Activated CD4-positive, alpha-beta T cell treated with anti-CD3 and anti-CD28 coated beads for 4 hours (primary cell): ENCODE measurements at regions not wholly inside any gene's neighbourhood (a gene's known extent, or its start where the extent isn't known, plus 50 kb on each side); places are given as distances from the start of the nearest gene placed in this dataset.
A peak's percentile ranks its signal among the peaks of the same experiment; 100 is the strongest.

ENCODE experiments used
- DNase-seq, 2 donors: peaks; one replicate each; pipeline ENCODE4 v3.0.0-alpha.2; 2020

DNA sequence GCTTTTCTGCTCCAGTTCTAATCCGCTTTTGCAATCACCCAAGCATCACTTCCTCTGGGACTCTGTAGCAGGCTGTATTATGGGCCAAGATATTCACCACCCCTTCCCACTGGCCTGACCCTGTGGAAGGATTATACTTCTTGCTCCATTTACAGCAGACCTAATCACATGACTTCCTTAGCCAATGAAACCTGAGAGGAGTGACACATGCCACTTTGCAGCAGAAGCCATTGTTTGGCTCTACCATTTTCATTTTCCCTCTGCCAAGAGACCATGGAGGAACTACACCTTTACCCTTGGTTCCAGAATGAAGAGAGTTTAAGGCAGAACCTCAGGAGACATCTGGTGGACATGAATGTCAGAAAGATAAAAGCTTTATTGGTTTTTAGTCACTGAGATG, 134.9 kb upstream of the HSD17B12 start:
- DNase-seq = no peak

DNA sequence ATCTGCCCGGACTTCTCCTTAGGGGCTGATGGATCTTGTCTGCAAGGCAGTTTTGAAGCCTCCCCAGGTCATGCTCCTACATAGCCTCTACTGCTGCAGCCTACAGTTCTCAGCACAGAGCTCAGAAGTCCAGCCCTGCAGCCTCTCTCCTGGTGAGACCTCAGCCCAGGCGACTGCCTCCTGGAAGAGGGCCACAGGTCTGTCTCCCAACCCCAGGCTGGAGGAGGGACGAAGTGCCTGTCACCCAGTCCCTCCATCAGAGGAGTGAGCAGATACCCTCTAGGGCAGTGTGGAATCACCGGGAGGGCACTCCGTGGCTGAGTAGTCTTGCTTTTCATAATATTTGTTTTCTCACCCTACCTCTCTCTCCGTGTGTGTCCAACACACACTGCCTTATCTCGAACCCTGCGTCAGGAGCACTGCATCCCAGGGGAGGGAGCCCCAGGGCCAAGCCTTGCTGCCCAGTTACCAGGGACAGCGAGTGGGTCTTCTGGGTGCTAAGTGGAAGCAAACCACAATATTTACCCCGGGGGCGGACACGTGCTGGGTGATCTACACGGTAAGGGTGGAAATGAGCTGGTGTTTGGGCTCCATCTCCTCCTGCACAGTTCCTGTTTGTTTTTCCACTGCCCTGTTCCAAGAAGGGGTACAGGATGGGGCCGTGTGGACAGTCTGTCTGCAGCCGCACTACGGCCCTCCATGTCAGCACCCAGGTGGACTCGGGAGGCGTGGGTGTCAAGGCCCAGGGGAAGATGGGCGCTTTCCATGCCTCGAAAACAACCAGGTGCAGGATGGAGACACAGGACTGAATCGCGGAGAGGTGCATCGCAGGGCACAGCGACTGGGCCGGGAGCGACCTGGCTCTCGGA, 133.7 kb upstream of the HSD17B12 start:
- DNase-seq = no peak

DNA sequence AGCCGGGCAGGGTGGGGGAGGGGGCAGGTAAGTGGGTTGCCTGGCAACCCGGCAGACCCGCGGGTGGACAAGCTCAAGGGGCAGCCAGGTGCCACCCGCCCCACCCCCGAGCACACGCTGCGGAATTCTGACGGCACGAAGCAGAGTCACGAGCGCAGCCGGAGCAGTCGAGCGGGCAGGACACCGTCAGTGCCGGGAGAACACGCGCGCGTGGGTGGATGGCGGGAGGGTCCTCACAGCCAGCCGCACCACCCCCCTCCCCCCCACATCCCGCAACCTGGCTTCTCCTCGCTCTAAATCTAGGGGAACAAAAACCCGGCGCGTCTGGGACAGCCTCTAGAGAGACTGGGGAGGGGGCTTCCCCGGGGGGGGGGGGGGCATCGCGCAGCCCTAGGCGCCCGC, 133.1 kb upstream of the HSD17B12 start:
- DNase-seq = no peak

DNA sequence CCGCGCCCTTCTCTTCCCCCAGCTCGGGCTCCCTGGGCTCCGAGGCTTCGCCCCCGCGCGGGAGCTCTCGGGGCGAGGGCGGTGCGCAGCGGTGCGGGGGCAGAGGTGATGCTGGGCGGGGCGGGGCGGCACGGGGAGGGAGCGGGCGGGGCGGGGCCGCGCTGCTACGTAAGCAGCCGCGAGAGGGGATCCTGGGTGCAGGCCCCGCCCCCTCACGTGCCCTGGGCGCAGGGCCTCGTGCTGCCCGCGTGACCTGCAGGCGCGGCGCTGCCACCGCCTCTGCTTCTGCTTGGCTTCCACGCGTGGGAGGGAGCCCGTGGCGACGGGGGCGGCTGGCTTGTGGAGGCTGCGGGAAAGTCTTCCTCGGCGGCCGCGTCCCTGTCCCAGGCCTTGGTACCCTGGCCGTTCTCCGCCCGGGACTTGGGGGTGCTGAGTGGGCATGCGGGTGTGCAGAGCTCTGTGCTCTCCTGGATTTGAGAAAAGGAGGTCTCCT, 132.6 kb upstream of the HSD17B12 start:
- peak in 1 of 2 donors; percentile 4 for DNase-seq

DNA sequence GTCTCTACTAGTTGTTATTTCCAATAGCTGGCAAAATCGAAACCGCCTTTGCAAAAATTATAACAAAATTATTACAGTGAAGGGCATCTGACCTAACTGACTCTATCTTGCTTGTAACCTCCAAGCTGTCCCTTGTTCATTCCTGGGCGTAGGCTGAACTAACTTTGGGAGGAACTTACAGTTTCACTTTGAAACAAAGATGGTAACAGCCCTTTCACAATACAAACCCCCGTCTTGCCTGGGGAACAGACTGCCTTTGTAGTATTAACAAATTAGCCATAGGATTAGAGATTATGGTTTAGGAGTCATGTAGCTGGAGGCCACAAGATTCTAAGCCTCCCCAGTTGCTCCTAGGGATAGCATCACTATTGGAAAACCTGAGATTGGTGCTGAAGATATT, 131.6 kb upstream of the HSD17B12 start:
- DNase-seq = no peak

DNA sequence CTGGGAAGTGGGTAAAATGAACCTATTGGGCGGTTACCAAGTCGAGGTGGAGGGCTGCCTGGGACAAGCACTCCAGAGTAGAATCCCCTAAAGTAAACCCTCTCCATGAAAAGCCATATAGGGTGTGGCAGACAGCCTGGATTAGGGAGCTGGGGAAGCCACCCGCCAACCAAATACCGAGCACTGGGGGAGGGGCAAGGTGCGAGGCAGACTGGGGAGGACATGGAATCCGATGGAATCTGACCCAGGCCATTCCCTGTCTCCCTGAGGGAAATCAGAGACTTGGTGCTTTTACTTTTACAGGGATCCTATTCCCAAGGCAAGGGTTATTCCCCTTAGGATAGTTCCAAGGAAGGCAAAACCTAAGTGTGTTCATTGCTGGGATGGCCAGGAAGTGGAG, 130.9 kb upstream of the HSD17B12 start:
- no peak for DNase-seq

DNA sequence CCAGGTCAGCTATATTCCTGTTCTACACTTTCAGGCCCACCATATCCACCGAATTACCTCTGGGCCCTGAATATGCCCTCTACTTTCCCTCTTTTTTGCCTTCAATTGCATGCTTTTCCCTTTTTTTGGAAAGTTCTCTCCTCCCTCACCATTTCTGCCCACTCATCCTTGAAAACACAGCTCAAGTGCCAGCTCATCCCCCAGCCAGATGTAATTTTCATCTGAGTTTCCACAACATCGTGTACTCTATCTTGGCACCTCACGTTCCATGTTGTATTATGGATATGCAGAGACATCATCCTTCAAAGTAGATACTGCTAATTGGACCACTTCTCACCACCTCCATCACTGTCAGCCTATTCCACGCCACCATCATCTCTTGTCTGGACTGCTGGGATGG, 129.8 kb upstream of the HSD17B12 start:
- DNase-seq = no peak

DNA sequence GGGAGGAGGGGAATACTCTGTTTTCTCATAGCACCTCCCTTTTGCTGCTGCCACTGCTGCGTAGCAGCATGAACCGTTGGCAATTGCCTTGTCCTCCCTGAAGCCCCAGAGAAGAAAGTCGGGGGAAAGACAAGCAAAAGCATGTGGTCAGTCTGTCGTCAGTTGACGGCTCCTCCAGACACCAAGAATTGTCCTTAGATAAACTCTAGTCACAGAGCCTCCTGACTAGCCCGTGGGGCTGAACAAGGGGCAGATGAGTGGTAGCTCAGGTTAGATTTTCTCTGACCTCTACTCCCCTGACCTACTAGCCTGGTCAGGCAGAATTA, 126.4 kb upstream of the HSD17B12 start:
- DNase-seq = no peak

DNA sequence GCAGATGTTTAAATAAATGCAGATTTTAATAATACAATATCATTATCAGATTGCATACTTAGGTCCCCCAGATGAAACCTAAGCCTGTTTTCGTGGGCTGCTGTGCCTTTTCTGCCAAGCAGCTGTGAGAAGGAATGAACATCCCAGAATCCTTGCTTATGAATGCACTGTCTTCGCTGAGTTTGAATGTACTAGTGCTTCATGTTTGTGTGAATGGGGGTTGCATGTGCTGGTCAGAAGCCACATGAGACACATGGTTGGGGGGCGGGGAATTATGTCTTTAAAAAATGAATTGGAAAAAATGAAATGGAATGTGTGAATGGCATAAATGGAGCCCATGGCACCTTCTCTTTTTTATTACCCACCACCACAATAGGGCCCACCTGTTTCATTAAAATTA, 125.4 kb upstream of the HSD17B12 start:
- DNase-seq = no peak

DNA sequence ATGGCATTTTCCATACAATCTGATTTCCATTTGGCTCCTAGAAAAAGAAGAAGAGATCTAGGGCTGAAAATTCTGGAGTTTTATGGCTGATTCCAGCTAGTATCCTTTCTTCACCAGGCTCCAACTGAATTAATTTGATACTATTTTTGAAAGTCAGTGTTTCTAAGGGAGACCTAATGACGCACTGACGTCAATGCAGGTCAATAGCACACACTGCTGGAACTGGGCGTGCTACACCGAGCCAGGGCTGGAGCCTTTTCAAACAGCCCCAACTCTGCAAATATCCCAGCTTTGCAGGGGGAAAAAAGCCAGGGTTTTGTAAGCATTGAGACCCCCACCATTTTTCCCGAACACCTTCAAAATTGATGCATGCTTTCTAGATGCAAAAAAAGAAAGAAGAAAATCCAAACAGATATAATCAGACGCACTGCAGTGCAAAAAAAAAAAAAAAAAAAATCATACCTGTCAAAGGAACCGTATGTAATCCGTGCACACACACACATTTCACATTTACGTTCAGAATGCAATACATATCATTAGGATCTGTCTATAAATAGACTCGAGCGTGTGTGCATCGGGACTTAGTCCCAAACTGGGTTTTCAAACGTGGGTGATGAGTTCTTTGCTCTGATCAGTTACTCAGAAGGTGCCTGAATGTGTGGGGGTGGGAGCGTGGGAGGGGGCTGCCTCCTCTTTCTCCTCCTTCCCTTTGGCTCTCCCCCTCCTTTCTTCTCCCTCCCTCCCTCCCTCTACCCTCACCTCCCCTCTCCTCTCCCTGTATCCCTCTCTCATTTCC, 124.5 kb upstream of the HSD17B12 start:
- no peak for DNase-seq

DNA sequence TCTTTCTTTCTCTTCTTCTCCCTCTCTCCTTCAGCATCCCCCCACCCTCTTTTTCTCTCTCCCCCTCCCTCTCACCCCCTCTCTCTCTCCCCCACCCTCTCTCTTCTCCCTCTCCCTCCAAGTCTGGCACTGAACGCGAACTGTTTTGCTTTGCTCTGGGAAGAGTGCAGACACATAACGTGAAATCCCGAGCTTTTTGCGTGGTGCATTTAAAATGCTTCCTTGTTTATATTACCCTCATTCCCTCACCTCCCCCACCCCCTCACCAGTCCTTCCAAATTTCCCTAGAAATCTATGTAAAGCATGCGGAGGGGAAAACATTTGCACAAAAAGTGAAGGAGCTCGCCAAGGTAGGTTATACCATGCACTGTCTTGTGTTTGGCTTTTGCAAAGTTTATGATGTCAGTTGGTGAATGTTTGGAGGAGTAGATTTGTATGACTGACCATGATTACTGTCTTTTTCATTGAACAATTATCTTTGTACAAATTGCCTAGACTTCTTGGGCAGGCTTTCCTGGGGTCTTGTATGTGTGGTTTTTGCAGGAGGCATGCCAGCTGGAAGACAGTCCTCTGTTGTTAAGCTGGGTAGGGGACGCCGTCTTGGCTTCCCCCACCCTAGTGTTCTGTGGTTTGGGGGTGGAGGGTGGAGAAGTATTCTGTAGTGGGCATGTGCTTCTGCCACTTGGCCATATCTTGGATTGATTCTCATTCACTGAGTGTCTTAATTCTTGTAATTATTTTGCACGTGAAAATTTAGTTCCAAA, 123.7 kb upstream of the HSD17B12 start:
- no peak for DNase-seq

DNA sequence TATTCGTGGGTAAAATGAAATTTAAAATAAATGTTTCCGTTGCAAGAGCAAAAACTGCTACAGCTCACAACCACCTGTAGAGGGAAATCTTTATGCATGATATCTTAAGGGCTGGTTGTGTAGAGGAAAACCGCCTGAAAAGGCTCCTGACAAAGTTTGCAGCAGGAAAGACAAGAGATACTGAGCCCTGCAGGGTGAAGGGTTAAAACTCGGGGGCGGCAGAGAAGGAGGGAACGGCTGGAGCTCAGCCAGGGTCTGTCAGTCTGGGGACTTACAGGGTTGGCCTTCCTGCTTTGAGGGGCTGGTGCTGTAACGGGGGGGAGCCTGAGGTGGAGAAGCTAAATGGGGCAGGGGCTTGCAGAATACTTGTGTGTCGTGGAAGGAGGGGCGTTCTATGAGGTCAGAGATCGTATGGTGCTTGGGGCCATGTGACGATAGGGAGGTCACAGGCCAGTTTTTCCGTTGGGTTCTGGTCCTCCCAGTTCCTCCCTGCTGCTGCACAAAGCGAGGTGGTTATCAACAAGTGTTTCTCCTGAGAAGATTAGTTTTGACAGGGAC, 122.9 kb upstream of the HSD17B12 start:
- DNase-seq = no peak

DNA sequence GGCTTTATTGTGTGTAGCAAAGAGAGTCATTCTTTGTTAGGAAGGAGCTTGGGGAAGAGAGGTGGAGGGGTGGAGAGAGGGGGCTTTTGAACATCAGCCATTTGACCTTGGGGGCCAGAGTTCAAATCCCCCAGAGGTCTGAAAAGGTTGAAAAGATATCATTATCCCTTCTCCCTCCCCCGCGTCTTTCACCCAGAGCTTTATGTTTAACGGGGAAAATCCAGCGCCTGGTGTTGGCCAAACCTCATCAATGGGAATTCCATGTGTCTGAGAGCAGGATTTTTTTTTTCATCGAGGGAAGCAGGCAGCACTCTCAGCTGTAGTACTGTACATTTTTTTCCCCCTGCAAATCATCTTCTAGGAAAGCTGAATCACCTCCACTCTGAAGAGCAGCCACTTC, 122.4 kb upstream of the HSD17B12 start:
- no peak for DNase-seq

DNA sequence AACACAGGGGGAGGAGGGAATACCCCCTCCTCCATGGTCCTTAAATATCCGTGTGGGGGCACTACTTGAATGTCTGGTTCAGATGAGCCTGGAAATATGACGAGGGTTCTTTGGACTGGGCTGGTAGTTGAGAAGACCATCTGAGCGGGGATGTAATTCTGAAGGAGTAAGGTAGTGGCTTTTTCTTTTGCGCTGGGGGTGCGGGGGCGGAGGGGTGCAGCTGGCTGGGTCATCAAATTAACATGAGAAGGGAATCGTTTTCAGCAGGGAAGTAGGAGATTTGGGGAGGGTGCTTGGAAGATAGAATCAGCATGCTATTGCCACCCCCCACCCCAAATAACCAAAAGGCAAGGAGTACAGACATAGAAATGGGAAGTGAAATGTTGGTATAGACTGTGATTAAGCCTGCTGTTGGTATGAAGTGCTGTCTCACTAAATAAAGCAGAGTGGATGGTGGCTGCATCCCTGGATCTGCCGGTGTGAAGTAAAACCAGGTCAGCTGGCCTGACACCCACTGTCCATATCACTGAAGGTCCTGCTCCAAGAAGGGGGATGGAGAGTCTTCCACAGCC, 121.9 kb upstream of the HSD17B12 start:
- no peak for DNase-seq

DNA sequence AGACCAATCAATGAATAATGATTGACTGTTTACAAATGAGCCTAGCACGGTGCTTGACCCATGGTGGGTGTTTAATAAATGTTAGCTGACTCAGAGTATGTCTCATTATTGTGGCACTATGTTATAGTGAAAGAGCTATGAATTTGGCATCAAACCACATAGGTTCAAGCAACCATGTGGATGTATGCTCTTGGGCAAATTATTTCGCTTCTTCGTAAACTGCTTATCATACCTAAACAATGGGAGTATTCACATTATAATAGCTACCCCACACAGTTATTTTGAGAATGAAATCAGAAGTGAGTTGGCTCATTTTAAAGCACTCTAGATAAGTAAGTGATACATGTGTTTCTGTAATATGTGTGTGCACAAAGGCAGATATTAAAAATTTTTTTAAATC, 118.7 kb upstream of the HSD17B12 start:
- DNase-seq = no peak

DNA sequence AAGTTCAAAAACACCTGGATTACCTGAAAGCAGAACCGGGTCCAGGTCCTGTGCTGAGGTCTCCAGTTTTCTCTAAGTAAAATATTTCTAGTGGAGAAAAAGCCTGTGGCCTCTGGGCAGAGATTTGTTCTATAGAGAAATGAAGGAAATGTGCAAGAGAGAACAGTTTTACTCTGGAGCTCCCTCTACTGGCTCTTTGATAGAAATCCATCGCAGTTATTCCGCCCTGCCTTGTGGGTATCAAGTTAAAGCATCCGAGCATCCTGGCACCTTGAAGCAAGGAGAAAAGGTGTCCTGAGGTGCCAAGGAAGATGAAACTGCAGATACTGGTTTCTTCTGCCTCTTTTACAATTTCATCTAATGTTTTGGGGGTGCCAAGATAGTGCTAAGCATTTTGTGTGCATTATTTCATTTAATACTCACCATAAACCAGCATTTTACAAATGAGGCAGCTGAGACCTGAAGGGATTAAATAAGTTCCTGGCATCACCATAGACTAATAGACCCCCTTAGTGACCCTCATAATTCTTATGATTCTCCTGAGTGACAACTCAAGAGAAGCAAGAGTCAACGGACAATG, 113.1 kb upstream of the HSD17B12 start:
- DNase-seq = no peak

DNA sequence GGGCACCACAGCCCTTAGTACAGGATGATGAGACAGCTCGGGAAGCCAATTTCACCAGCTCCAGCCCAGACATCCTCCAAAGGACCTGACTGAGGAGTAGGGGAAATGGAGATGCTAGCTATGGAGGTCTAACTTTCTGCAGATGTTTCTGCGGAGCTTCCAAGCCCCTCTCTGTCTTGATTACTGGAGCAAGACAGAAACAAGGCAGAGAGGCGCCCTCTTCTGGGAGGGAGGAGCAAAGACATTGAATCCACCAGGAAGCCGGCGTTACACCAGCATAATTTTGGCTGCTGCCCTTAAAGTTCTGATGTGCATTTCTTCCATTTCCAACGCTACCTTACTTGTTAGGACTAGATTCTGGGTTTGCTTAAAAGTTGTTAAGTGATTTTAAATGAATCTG, 107.3 kb upstream of the HSD17B12 start:
- no peak for DNase-seq

DNA sequence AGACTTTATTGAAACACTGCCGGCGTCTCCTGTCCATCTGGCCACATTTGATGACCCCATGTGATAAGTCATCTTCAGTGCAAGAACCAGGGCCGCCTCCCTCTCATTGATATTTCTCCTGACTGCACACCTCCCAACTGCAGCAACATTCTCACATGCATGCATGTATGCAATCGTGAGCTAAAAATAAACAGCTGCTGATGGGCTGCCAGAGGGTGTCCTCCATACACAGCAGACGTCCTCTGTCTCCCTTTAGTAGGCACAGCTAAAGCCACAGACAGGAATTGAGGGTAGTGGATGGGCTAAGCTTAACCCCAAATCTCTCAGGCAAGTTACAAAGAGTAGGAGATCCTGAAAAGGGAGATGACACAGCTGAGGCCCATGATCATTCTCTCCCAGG, 106.7 kb upstream of the HSD17B12 start:
- DNase-seq = no peak

DNA sequence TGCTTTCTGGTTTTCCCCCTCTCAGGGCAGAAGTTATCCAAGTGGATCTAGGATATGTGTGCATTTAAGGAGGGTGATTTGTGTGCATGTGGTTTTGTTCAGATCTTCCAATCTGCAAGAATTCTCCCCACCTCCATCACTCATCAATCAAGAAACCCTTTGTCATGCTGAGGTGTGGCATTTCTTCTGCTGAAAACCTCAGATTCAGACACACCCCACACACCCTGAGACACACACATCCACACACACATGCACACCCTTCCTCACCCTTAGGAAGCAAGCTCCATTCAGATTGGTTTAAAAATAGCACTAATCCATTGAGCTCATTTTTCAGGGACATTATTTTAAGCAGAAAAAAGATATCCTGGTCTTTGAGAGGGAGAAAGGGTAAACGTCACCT, 106.1 kb upstream of the HSD17B12 start:
- DNase-seq = no peak

DNA sequence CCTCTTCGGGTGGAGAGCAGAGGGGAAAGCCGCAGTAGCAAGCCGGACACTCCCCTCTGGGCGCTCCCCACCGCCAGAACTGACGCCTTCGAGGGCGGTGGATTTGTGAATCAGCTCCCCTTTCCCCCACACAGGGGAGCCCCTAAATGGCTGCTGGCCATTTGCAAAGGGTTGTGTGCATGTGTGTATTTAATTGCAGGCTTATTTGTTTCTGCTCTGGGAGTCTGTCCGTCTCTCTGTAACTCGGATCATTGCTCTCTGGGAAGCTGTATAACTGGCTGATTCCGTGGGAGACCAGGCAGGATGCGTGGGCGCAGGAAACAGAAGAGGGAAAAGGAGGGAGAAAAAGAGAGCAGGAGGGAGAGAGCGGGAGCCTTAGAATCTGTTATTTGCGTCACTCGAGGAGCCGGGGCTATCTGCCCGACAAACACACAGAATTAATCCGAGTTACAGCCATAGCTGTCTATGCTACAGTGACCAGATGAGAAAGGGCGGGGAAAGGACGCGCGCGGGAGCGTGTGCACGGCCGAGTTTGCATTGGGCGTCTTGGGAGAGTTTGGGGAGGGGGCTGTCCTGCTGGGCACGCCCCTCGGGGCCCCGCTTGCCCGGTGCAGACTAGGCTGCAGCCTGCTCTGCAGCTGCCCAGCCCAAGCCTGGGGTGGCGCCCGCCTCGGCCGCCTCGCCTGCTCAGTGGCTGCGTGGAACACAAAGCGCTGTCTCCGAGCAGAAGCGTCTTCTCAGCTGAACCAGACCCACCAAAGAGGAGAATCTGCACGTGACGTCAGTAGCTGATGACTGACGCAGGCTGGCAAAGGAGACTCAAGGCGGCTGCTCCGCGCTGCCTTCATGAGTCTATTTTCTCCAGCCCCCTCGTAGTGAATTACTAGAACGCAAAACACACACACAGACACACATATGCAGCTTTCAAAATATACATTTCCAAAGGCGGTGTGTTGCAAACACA, 105.3 kb upstream of the HSD17B12 start:
- no peak for DNase-seq

DNA sequence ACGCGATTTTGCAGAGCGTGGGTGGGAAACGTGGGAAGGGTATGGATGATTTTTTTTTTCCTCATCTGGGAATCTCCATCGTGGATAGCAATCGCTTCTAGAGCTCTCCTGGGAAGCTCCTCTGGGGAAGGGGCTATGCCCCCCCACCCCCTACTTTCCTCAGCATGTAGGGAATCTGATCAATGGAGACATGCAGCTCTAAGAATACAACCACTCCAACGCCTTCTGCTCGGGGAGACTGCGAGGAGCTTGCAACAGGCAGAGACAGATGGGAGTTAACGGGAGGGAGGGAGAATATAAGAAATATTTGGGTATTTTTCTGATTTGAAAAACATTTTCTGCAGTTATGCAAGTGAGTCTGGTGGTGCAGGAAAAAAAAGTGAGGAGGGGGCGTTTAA, 104.6 kb upstream of the HSD17B12 start:
- no peak for DNase-seq
